DND-41 (cell line): ENCODE measurements at regions not wholly inside any gene's neighbourhood (a gene's known extent, or its start where the extent isn't known, plus 50 kb on each side); places are given as distances from the start of the nearest gene placed in this dataset.
"Not testable (repeated sequence)": the region's sequence is repeated elsewhere in the genome, so short reads cannot be mapped to it uniquely, and the experiment has no call there.

ENCODE experiments used
- EZH2 ChIP-seq: IDR thresholded peaks from 3 replicates; pipeline ENCODE4 v1.6.1; 2012; ENCODE audit warnings: borderline replicate concordance, low read depth, mild to moderate bottlenecking, moderate library complexity, low read length, inconsistent platforms; ENCODE audit not compliant: severe bottlenecking
- TF ChIP-seq, protein P1 (sequence below): IDR thresholded peaks from 2 replicates; pipeline ENCODE4 v1.5.1; 2012; ENCODE audit warnings: borderline replicate concordance, low read length, moderate library complexity, mild to moderate bottlenecking; ENCODE audit not compliant: poor library complexity, severe bottlenecking; ENCODE audit errors: extremely low read depth

- TF ChIP-seq, protein P1, sequence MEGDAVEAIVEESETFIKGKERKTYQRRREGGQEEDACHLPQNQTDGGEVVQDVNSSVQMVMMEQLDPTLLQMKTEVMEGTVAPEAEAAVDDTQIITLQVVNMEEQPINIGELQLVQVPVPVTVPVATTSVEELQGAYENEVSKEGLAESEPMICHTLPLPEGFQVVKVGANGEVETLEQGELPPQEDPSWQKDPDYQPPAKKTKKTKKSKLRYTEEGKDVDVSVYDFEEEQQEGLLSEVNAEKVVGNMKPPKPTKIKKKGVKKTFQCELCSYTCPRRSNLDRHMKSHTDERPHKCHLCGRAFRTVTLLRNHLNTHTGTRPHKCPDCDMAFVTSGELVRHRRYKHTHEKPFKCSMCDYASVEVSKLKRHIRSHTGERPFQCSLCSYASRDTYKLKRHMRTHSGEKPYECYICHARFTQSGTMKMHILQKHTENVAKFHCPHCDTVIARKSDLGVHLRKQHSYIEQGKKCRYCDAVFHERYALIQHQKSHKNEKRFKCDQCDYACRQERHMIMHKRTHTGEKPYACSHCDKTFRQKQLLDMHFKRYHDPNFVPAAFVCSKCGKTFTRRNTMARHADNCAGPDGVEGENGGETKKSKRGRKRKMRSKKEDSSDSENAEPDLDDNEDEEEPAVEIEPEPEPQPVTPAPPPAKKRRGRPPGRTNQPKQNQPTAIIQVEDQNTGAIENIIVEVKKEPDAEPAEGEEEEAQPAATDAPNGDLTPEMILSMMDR: not testable (repeated sequence)
- TF ChIP-seq EZH2: not testable (repeated sequence)
These were observed 1260.9 kb upstream of the RAG2 start for GRCh38 chr11:37858806-37859537.
